GM23338 (cell line): ENCODE measurements at regions not wholly inside any gene's neighbourhood (a gene's known extent, or its start where the extent isn't known, plus 50 kb on each side); places are given as distances from the start of the nearest gene placed in this dataset.

Source experiments
- ATAC-seq: fragments of 200-7000 bp; cut with Tn5 transposase; 3 replicates; pipeline ENCODE4 v1.9.1; 2020
- DNase-seq: peaks from one replicate; pipeline ENCODE4 v3.0.0-alpha.2; 2015; ENCODE audit warnings: low spot score
- H2AFZ ChIP-seq: fragments of 200-600 bp; sonication (generic); 2 replicates; pipeline ENCODE4 v1.8.0; 2016; ENCODE audit warnings: antibody characterized with exemption, mild to moderate bottlenecking, moderate library complexity
- H3F3A ChIP-seq: fragments of 200-600 bp; sonication (generic); replicated peaks from 2 replicates; pipeline ENCODE4 v1.8.0; 2017; ENCODE audit warnings: antibody characterized with exemption, mixed run types, low read depth
- H3K27ac ChIP-seq: fragments of 200-600 bp; sonication (generic); 2 replicates; pipeline ENCODE4 v1.6.1; 2016; ENCODE audit warnings: low read depth
- H3K27me3 ChIP-seq: fragments of 200-600 bp; sonication (generic); 2 replicates; pipeline ENCODE4 v1.8.0; 2016; ENCODE audit warnings: mild to moderate bottlenecking, mixed run types, moderate library complexity; ENCODE audit not compliant: insufficient read depth
- H3K36me3 ChIP-seq: fragments of 200-600 bp; sonication (generic); 2 replicates; pipeline ENCODE4 v1.8.0; 2016; ENCODE audit warnings: mild to moderate bottlenecking; ENCODE audit not compliant: insufficient read depth
- H3K4me1 ChIP-seq: fragments of 200-600 bp; sonication (generic); 2 replicates; pipeline ENCODE4 v1.8.0; 2016; ENCODE audit warnings: mild to moderate bottlenecking, moderate library complexity; ENCODE audit not compliant: insufficient read depth
- H3K4me2 ChIP-seq: fragments of 200-600 bp; sonication (generic); 2 replicates; pipeline ENCODE4 v1.7.1; 2017; ENCODE audit warnings: mixed run types
- H3K4me3 ChIP-seq: fragments of 200-600 bp; sonication (generic); 2 replicates; pipeline ENCODE4 v1.6.1; 2016; ENCODE audit warnings: mixed run types
- H3K79me2 ChIP-seq: fragments of 200-600 bp; sonication (generic); replicated peaks from 2 replicates; pipeline ENCODE4 v1.8.0; 2017; ENCODE audit warnings: mild to moderate bottlenecking; ENCODE audit not compliant: insufficient read depth
- H3K9me2 ChIP-seq: fragments of 200-600 bp; sonication (generic); 2 replicates; pipeline ENCODE4 v1.8.0; 2017; ENCODE audit not compliant: insufficient read depth
- H4K20me1 ChIP-seq: fragments of 200-600 bp; sonication (generic); replicated peaks from 2 replicates; pipeline ENCODE4 v1.8.0; 2017; ENCODE audit warnings: mild to moderate bottlenecking; ENCODE audit not compliant: insufficient read depth
- H3K27ac Mint-ChIP-seq: 2 replicates; pipeline ENCODE4 v1.8.0; 2020; ENCODE audit warnings: inconsistent platforms, mild to moderate bottlenecking, moderate library complexity, mixed read lengths
- H3K27me3 Mint-ChIP-seq: 3 replicates; pipeline ENCODE4 v1.8.0; 2022; ENCODE audit warnings: low read depth, mild to moderate bottlenecking, moderate library complexity, mixed read lengths, inconsistent platforms; ENCODE audit not compliant: insufficient read depth, poor library complexity
- H3K36me3 Mint-ChIP-seq: 3 replicates; pipeline ENCODE4 v1.8.0; 2021; ENCODE audit warnings: low read depth, mild to moderate bottlenecking, inconsistent platforms, moderate library complexity, mixed read lengths
- H3K4me1 Mint-ChIP-seq: 3 replicates; pipeline ENCODE4 v1.8.0; 2020; ENCODE audit warnings: mild to moderate bottlenecking, inconsistent platforms, mixed read lengths
- H3K4me3 Mint-ChIP-seq: 3 replicates; pipeline ENCODE4 v1.8.0; 2021; ENCODE audit warnings: moderate library complexity, mild to moderate bottlenecking, inconsistent platforms, mixed read lengths
- H3K9me3 Mint-ChIP-seq: 3 replicates; pipeline ENCODE4 v1.8.0; 2020; ENCODE audit warnings: moderate library complexity, mild to moderate bottlenecking, inconsistent platforms, mixed read lengths
- CREB1 ChIP-seq: fragments of 250-450 bp; sonication (Bioruptor Pico); IDR thresholded peaks from 2 replicates; pipeline ENCODE4 v1.5.0; 2020; ENCODE audit warnings: low read depth, mild to moderate bottlenecking, moderate library complexity
- ETS1 ChIP-seq: IDR thresholded peaks from 2 replicates; pipeline ENCODE4 v1.6.1; 2016; ENCODE audit warnings: antibody characterized with exemption
- EZH2 ChIP-seq: fragments of 200-600 bp; sonication (generic); IDR thresholded peaks from one replicate; pipeline ENCODE4 v1.8.0; 2017; ENCODE audit warnings: antibody characterized with exemption, mild to moderate bottlenecking, low read depth; ENCODE audit not compliant: unreplicated experiment
- JUNB ChIP-seq: IDR thresholded peaks from one replicate; pipeline ENCODE4 v1.6.1; 2016; ENCODE audit warnings: antibody characterized with exemption; ENCODE audit not compliant: unreplicated experiment
- NANOG ChIP-seq: IDR thresholded peaks from 2 replicates; pipeline ENCODE4 v1.6.1; 2016; ENCODE audit warnings: antibody characterized with exemption, borderline replicate concordance
- POLR2AphosphoS5 ChIP-seq: IDR thresholded peaks from 2 replicates; pipeline ENCODE4 v1.6.1; 2016; ENCODE audit warnings: antibody characterized with exemption, low read depth
- STAT1 ChIP-seq: IDR thresholded peaks from one replicate; pipeline ENCODE4 v1.6.1; 2016; ENCODE audit warnings: antibody characterized with exemption; ENCODE audit not compliant: unreplicated experiment
- ZNF114 ChIP-seq: fragments of 250-450 bp; sonication (Bioruptor Pico); IDR thresholded peaks from 2 replicates; pipeline ENCODE4 v1.5.0; 2020; ENCODE audit warnings: mild to moderate bottlenecking, moderate library complexity
- TF ChIP-seq, protein P1 (sequence below): fragments of 250-450 bp; sonication (Bioruptor Pico); IDR thresholded peaks from 2 replicates; pipeline ENCODE4 v1.5.0; 2020; ENCODE audit warnings: mild to moderate bottlenecking, moderate library complexity
- TF ChIP-seq, protein P2 (sequence below): IDR thresholded peaks from one replicate; pipeline ENCODE4 v1.6.1; 2018; ENCODE audit warnings: antibody characterized with exemption; ENCODE audit not compliant: unreplicated experiment
- TF ChIP-seq, protein P3 (sequence below), 2 experiments: fragments of 200-600 bp in 1 of 2; sonication (generic) in 1 of 2; conservative IDR thresholded peaks; 2 replicates each; pipeline versions ENCODE4 v1.5.1 to v1.6.1; 2016 to 2017; ENCODE audit warnings: antibody characterized with exemption in 2 of 2, low read depth in 2 of 2, mild to moderate bottlenecking in 2 of 2, moderate library complexity in 1 of 2

GRCh38 chr16:17628983-17629382 lies 158.2 kb upstream of the XYLT1 start (continued):
- TF ChIP-seq, protein P1, sequence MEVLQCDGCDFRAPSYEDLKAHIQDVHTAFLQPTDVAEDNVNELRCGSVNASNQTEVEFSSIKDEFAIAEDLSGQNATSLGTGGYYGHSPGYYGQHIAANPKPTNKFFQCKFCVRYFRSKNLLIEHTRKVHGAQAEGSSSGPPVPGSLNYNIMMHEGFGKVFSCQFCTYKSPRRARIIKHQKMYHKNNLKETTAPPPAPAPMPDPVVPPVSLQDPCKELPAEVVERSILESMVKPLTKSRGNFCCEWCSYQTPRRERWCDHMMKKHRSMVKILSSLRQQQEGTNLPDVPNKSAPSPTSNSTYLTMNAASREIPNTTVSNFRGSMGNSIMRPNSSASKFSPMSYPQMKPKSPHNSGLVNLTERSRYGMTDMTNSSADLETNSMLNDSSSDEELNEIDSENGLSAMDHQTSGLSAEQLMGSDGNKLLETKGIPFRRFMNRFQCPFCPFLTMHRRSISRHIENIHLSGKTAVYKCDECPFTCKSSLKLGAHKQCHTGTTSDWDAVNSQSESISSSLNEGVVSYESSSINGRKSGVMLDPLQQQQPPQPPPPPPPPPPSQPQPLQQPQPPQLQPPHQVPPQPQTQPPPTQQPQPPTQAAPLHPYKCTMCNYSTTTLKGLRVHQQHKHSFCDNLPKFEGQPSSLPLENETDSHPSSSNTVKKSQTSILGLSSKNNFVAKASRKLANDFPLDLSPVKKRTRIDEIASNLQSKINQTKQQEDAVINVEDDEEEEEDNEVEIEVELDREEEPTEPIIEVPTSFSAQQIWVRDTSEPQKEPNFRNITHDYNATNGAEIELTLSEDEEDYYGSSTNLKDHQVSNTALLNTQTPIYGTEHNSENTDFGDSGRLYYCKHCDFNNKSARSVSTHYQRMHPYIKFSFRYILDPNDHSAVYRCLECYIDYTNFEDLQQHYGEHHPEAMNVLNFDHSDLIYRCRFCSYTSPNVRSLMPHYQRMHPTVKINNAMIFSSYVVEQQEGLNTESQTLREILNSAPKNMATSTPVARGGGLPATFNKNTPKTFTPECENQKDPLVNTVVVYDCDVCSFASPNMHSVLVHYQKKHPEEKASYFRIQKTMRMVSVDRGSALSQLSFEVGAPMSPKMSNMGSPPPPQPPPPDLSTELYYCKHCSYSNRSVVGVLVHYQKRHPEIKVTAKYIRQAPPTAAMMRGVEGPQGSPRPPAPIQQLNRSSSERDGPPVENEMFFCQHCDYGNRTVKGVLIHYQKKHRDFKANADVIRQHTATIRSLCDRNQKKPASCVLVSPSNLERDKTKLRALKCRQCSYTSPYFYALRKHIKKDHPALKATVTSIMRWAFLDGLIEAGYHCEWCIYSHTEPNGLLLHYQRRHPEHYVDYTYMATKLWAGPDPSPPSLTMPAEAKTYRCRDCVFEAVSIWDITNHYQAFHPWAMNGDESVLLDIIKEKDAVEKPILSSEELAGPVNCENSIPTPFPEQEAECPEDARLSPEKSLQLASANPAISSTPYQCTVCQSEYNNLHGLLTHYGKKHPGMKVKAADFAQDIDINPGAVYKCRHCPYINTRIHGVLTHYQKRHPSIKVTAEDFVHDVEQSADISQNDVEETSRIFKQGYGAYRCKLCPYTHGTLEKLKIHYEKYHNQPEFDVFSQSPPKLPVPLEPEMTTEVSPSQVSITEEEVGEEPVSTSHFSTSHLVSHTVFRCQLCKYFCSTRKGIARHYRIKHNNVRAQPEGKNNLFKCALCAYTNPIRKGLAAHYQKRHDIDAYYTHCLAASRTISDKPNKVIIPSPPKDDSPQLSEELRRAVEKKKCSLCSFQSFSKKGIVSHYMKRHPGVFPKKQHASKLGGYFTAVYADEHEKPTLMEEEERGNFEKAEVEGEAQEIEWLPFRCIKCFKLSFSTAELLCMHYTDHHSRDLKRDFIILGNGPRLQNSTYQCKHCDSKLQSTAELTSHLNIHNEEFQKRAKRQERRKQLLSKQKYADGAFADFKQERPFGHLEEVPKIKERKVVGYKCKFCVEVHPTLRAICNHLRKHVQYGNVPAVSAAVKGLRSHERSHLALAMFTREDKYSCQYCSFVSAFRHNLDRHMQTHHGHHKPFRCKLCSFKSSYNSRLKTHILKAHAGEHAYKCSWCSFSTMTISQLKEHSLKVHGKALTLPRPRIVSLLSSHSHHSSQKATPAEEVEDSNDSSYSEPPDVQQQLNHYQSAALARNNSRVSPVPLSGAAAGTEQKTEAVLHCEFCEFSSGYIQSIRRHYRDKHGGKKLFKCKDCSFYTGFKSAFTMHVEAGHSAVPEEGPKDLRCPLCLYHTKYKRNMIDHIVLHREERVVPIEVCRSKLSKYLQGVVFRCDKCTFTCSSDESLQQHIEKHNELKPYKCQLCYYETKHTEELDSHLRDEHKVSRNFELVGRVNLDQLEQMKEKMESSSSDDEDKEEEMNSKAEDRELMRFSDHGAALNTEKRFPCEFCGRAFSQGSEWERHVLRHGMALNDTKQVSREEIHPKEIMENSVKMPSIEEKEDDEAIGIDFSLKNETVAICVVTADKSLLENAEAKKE (CRISPR knock-in tag): no peak

GRCh38 chr16:17622366-17622765 lies 151.6 kb upstream of the XYLT1 start:
- Histone ChIP-seq H3K4me1 (no peaks in the 10 kb centered on the region), H3F3A (no peaks in the 10 kb centered on the region), H3K4me3 (no peak overlapping the region), H3K36me3 (no peaks in the 10 kb centered on the region), H2AFZ (no peak overlapping the region), H3K27ac (no peak overlapping the region), H3K9me2 (0 out of 2 replicates have a peak, but pooled peaks cover 4% of the 10 kb centered on the region), H4K20me1 (no peaks in the 10 kb centered on the region), H3K4me2 (no peak overlapping the region), H3K27me3 (no peaks in the 10 kb centered on the region), H3K79me2 (no peaks in the 10 kb centered on the region)
- Mint-ChIP-seq H3K36me3 (peaks cover 7% of the 10 kb centered on the region; the same call in 2 of the 3 replicates), H3K4me1 (peaks cover 3% of the 10 kb centered on the region; the same call in 1 of the 3 replicates), H3K27ac (no peak overlapping the region), H3K9me3 (peaks cover 12% of the 10 kb centered on the region; the same call in 2 of the 3 replicates), H3K4me3 (no peak overlapping the region), H3K27me3 (no peaks in the 10 kb centered on the region)
- DNase-seq (no peak), ATAC-seq (no peak)
- TF ChIP-seq JUNB: no peak
- no peak for TF ChIP-seq ETS1
- no peak for TF ChIP-seq STAT1
- no peak for TF ChIP-seq POLR2AphosphoS5
- TF ChIP-seq ZNF114 (CRISPR knock-in tag): no peak
- TF ChIP-seq, protein P2, sequence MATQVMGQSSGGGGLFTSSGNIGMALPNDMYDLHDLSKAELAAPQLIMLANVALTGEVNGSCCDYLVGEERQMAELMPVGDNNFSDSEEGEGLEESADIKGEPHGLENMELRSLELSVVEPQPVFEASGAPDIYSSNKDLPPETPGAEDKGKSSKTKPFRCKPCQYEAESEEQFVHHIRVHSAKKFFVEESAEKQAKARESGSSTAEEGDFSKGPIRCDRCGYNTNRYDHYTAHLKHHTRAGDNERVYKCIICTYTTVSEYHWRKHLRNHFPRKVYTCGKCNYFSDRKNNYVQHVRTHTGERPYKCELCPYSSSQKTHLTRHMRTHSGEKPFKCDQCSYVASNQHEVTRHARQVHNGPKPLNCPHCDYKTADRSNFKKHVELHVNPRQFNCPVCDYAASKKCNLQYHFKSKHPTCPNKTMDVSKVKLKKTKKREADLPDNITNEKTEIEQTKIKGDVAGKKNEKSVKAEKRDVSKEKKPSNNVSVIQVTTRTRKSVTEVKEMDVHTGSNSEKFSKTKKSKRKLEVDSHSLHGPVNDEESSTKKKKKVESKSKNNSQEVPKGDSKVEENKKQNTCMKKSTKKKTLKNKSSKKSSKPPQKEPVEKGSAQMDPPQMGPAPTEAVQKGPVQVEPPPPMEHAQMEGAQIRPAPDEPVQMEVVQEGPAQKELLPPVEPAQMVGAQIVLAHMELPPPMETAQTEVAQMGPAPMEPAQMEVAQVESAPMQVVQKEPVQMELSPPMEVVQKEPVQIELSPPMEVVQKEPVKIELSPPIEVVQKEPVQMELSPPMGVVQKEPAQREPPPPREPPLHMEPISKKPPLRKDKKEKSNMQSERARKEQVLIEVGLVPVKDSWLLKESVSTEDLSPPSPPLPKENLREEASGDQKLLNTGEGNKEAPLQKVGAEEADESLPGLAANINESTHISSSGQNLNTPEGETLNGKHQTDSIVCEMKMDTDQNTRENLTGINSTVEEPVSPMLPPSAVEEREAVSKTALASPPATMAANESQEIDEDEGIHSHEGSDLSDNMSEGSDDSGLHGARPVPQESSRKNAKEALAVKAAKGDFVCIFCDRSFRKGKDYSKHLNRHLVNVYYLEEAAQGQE: no peak
- TF ChIP-seq CREB1 (CRISPR knock-in tag): no peak
- TF ChIP-seq EZH2: no peak
- TF ChIP-seq NANOG: no peak
- TF ChIP-seq, protein P3, sequence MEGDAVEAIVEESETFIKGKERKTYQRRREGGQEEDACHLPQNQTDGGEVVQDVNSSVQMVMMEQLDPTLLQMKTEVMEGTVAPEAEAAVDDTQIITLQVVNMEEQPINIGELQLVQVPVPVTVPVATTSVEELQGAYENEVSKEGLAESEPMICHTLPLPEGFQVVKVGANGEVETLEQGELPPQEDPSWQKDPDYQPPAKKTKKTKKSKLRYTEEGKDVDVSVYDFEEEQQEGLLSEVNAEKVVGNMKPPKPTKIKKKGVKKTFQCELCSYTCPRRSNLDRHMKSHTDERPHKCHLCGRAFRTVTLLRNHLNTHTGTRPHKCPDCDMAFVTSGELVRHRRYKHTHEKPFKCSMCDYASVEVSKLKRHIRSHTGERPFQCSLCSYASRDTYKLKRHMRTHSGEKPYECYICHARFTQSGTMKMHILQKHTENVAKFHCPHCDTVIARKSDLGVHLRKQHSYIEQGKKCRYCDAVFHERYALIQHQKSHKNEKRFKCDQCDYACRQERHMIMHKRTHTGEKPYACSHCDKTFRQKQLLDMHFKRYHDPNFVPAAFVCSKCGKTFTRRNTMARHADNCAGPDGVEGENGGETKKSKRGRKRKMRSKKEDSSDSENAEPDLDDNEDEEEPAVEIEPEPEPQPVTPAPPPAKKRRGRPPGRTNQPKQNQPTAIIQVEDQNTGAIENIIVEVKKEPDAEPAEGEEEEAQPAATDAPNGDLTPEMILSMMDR (conservative IDR thresholded peaks at IDR 0.05; ENCODE audit: low read depth in 2 of 2): no peak
